LNCAP (cell line): ENCODE measurements at regions not wholly inside any gene's neighbourhood (a gene's known extent, or its start where the extent isn't known, plus 50 kb on each side); places are given as distances from the start of the nearest gene placed in this dataset.

ENCODE experiments used
- CTCF ChIP-seq: fragments of 450-650 bp; IDR thresholded peaks from 2 replicates; pipeline ENCODE4 v1.5.1; 2017; ENCODE audit warnings: mild to moderate bottlenecking

- no peak for TF ChIP-seq CTCF
Measured at GRCh38 chr13:55613429-55614187, 1527.1 kb upstream of the PRR20A start.

- no peak for TF ChIP-seq CTCF
Measured at GRCh38 chr13:55615081-55615480, 1525.6 kb upstream of the PRR20A start.

- TF ChIP-seq CTCF, result no peak
Measured at GRCh38 chr13:55617241-55617640, 1523.5 kb upstream of the PRR20A start.

DNA sequence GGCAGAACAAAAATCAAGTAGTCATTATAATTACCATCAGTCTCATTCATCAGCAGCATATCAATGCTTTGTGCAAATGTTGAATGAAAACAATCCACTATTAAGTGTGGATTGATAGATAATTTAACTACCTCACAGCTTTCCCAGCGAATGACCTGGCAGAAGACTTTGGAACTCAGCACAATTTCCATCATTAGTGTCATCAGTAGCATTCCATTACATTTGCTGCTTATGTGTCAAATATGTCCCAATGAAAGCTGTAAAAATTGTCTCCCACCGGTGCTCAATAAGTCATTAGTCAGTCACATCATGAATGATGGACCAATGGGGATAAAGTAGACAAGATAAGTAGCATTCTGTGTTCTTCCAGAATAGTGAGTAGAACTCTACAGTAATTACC is 1513.5 kb upstream of the PRR20A start:
- no peak for TF ChIP-seq CTCF

- no peak for TF ChIP-seq CTCF
Measured at GRCh38 chr13:55632402-55632801, 1508.3 kb upstream of the PRR20A start.

- no peak for TF ChIP-seq CTCF
Measured at GRCh38 chr13:55649485-55649884, 1491.2 kb upstream of the PRR20A start.

- TF ChIP-seq CTCF, result no peak
Measured at GRCh38 chr13:55652657-55653056, 1488.1 kb upstream of the PRR20A start.

DNA sequence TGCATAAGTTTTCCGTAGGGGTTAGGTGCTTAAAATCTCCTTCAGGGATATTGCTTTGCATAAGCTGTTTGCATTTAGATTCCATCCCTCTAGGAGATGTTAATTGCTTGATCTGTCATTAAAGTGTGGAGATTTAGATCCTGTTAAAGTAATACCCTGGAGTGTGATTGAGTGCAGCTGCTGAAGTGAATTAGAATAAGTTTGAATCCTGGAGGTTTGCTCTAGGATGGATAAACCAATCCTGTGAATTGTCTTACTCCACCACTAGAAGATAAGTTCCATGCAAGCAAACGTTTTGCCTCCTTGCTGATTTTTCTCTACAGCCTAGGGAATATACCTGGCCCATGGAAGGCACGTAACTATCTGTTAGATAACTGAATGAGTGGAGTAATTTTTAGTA is 1487.2 kb upstream of the PRR20A start:
- no peak for TF ChIP-seq CTCF
